Endothelial cell (in vitro differentiated cells): ENCODE measurements at regions not wholly inside any gene's neighbourhood (a gene's known extent, or its start where the extent isn't known, plus 50 kb on each side); places are given as distances from the start of the nearest gene placed in this dataset.

Experiments
- DNase-seq: peaks from one replicate; pipeline ENCODE4 v3.0.0; 2021; ENCODE audit warnings: low spot score
- H3K27ac Mint-ChIP-seq: one replicate; pipeline ENCODE4 v1.8.0; 2021; ENCODE audit warnings: mixed read lengths, inconsistent platforms; ENCODE audit not compliant: unreplicated experiment
- H3K27me3 Mint-ChIP-seq: one replicate; pipeline ENCODE4 v1.8.0; 2021; ENCODE audit warnings: mild to moderate bottlenecking, moderate library complexity, mixed read lengths, inconsistent platforms; ENCODE audit not compliant: unreplicated experiment
- H3K36me3 Mint-ChIP-seq: one replicate; pipeline ENCODE4 v1.8.0; 2021; ENCODE audit warnings: mild to moderate bottlenecking, low read depth, mixed read lengths, inconsistent platforms; ENCODE audit not compliant: unreplicated experiment
- H3K4me1 Mint-ChIP-seq: one replicate; pipeline ENCODE4 v1.8.0; 2021; ENCODE audit warnings: mild to moderate bottlenecking, mixed read lengths, inconsistent platforms; ENCODE audit not compliant: unreplicated experiment
- H3K4me3 Mint-ChIP-seq: one replicate; pipeline ENCODE4 v1.8.0; 2021; ENCODE audit warnings: mild to moderate bottlenecking, mixed read lengths, inconsistent platforms; ENCODE audit not compliant: unreplicated experiment
- H3K9me3 Mint-ChIP-seq: one replicate; pipeline ENCODE4 v1.8.0; 2021; ENCODE audit warnings: mixed read lengths, inconsistent platforms; ENCODE audit not compliant: unreplicated experiment
- CTCF ChIP-seq: fragments of 200-600 bp; sonication (generic); IDR thresholded peaks from one replicate; pipeline ENCODE4 v1.5.0; 2021; ENCODE audit warnings: antibody characterized with exemption; ENCODE audit not compliant: unreplicated experiment

- no peak overlapping the region for H3K27ac Mint-ChIP-seq
- no peak overlapping the region for H3K4me3 Mint-ChIP-seq
- no peak for DNase-seq
- H3K27me3 Mint-ChIP-seq, result peaks cover 4% of the 10 kb centered on the region
- no peak for TF ChIP-seq CTCF
- H3K4me1 Mint-ChIP-seq, result peaks cover 13% of the 10 kb centered on the region
- no peaks in the 10 kb centered on the region for H3K9me3 Mint-ChIP-seq
- H3K36me3 Mint-ChIP-seq, result no peaks in the 10 kb centered on the region
These were observed 66.7 kb downstream of the MARCHF4 start for GRCh38 chr2:216305574-216305973.

GRCh38 chr2:216302981-216303676, 69.2 kb downstream of the MARCHF4 start:
- H3K36me3 Mint-ChIP-seq, result no peaks in the 10 kb centered on the region
- H3K27me3 Mint-ChIP-seq, result peaks cover 4% of the 10 kb centered on the region
- H3K4me1 Mint-ChIP-seq, result peaks cover 10% of the 10 kb centered on the region
- no peaks in the 10 kb centered on the region for H3K9me3 Mint-ChIP-seq
- H3K4me3 Mint-ChIP-seq, result no peak overlapping the region
- DNase-seq, result no peak
- no peak for TF ChIP-seq CTCF
- no peak overlapping the region for H3K27ac Mint-ChIP-seq

- H3K4me3 Mint-ChIP-seq, result no peak overlapping the region
- H3K4me1 Mint-ChIP-seq, result peaks cover 6% of the 10 kb centered on the region
- no peak for DNase-seq
- no peaks in the 10 kb centered on the region for H3K9me3 Mint-ChIP-seq
- H3K27ac Mint-ChIP-seq, result no peak overlapping the region
- H3K27me3 Mint-ChIP-seq, result peaks cover 4% of the 10 kb centered on the region
- no peak for TF ChIP-seq CTCF
- H3K36me3 Mint-ChIP-seq, result no peaks in the 10 kb centered on the region
These were observed 71.4 kb downstream of the MARCHF4 start for GRCh38 chr2:216300906-216301305.

- Mint-ChIP-seq H3K9me3 (no peaks in the 10 kb centered on the region), H3K27me3 (peaks cover 2% of the 10 kb centered on the region), H3K36me3 (no peaks in the 10 kb centered on the region), H3K4me1 (peaks cover 6% of the 10 kb centered on the region), H3K27ac (no peak overlapping the region), H3K4me3 (no peak overlapping the region)
- TF ChIP-seq CTCF, result no peak
- no peak for DNase-seq
These were observed 72.7 kb downstream of the MARCHF4 start for GRCh38 chr2:216299588-216299987.

GRCh38 chr2:216298719-216299495, 73.4 kb downstream of the MARCHF4 start:
- no peak for DNase-seq
- no peak for TF ChIP-seq CTCF
- Mint-ChIP-seq H3K36me3 (no peaks in the 10 kb centered on the region), H3K4me1 (peaks cover 6% of the 10 kb centered on the region), H3K4me3 (no peak overlapping the region), H3K27ac (no peak overlapping the region), H3K27me3 (peaks cover 2% of the 10 kb centered on the region), H3K9me3 (no peaks in the 10 kb centered on the region)
